RCC 7860 (cell line): ENCODE measurements at regions not wholly inside any gene's neighbourhood (a gene's known extent, or its start where the extent isn't known, plus 50 kb on each side); places are given as distances from the start of the nearest gene placed in this dataset.

Experiments used
- DNase-seq: peaks from one replicate; pipeline ENCODE4 v3.0.0-alpha.2; 2015; ENCODE audit warnings: low spot score
- FAIRE-seq: peaks from 2 replicates; lab custom pipeline; 2012; peaks lifted over from hg19 to GRCh38; lab: Jason Lieb, UNC

- FAIRE-seq (no peak), DNase-seq (no peak)
These were observed 225.1 kb downstream of the CMPK2 start for GRCh38 chr2:6640621-6641015.

GRCh38 chr2:6641956-6642355 is 223.8 kb downstream of the CMPK2 start:
- FAIRE-seq (no peak), DNase-seq (no peak)

- DNase-seq (no peak), FAIRE-seq (no peak)
These were observed 221.4 kb downstream of the CMPK2 start for GRCh38 chr2:6644261-6644660.

GRCh38 chr2:6645004-6645403 is 220.7 kb downstream of the CMPK2 start:
- FAIRE-seq, result no peak
- no peak for DNase-seq

- no peak for FAIRE-seq
- DNase-seq, result no peak
These were observed 220.0 kb downstream of the CMPK2 start for GRCh38 chr2:6645672-6646071.

- FAIRE-seq (no peak), DNase-seq (no peak)
These were observed 218.7 kb downstream of the CMPK2 start for GRCh38 chr2:6647046-6647445.

- DNase-seq (no peak), FAIRE-seq (no peak)
These were observed 217.0 kb downstream of the CMPK2 start for GRCh38 chr2:6648596-6649247.

- no peak for FAIRE-seq
These were observed 215.4 kb downstream of the CMPK2 start for GRCh38 chr2:6650311-6650710.

GRCh38 chr2:6652251-6652650 is 213.5 kb downstream of the CMPK2 start:
- FAIRE-seq (no peak), DNase-seq (no peak)

More at GRCh38 chr2:6650311-6650710, 215.4 kb downstream of the CMPK2 start:
- DNase-seq, result no peak

- FAIRE-seq (no peak), DNase-seq (no peak)
These were observed 212.4 kb downstream of the CMPK2 start for GRCh38 chr2:6653281-6653750.

- FAIRE-seq, result no peak
- DNase-seq, result no peak
These were observed 211.4 kb downstream of the CMPK2 start for GRCh38 chr2:6654279-6654678.

- DNase-seq (no peak), FAIRE-seq (no peak)
These were observed 209.1 kb downstream of the CMPK2 start for GRCh38 chr2:6656633-6657032.

GRCh38 chr2:6657136-6657535 is 208.6 kb downstream of the CMPK2 start:
- FAIRE-seq (no peak), DNase-seq (no peak)

GRCh38 chr2:6657855-6658254 is 207.9 kb downstream of the CMPK2 start:
- no peak for FAIRE-seq
- no peak for DNase-seq

- FAIRE-seq (no peak), DNase-seq (no peak)
These were observed 201.2 kb downstream of the CMPK2 start for GRCh38 chr2:6664332-6665061.

GRCh38 chr2:6665093-6666045 is 200.3 kb downstream of the CMPK2 start:
- no peak for FAIRE-seq
- DNase-seq, result no peak

- DNase-seq (no peak), FAIRE-seq (no peak)
These were observed 198.4 kb downstream of the CMPK2 start for GRCh38 chr2:6667326-6667725.

- no peak for FAIRE-seq
- no peak for DNase-seq
These were observed 193.8 kb downstream of the CMPK2 start for GRCh38 chr2:6671913-6672312.

- DNase-seq (no peak), FAIRE-seq (no peak)
These were observed 191.3 kb downstream of the CMPK2 start for GRCh38 chr2:6674381-6674780.

GRCh38 chr2:6675791-6676190 is 189.9 kb downstream of the CMPK2 start:
- FAIRE-seq (no peak), DNase-seq (no peak)

GRCh38 chr2:6676241-6676640 is 189.5 kb downstream of the CMPK2 start:
- no peak for DNase-seq
- FAIRE-seq, result no peak
